ENCODE measurements at regions not wholly inside any gene's neighbourhood (a gene's known extent, or its start where the extent isn't known, plus 50 kb on each side); places are given as distances from the start of the nearest gene placed in this dataset.

DNA sequence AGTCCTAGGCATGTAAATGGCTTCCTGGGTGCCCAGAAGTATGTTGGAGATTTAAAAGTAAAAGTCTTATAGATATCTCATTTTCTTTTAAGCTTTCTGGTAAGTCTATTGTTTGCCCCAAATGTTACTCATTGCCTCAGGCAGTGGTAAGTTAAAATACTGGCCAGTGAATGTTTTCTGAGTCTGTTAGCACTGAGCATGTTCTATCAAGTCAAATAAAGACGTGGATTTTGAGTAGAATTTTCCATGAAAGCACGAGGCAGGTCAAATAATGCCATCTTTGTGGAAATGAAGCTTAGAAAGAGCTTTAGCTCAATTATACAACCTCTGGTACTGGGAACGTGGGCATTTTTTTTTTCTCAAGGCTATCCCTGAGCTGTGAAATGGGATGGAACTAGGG lies 651.3 kb upstream of the ACO1 start:
- Histone ChIP-seq H3K9me3 (replicated peaks; ENCODE audit: insufficient read depth, low read length) (no peaks in the 10 kb centered on the region), H2AFZ (ENCODE audit: low read length) (no peak overlapping the region)

DNA sequence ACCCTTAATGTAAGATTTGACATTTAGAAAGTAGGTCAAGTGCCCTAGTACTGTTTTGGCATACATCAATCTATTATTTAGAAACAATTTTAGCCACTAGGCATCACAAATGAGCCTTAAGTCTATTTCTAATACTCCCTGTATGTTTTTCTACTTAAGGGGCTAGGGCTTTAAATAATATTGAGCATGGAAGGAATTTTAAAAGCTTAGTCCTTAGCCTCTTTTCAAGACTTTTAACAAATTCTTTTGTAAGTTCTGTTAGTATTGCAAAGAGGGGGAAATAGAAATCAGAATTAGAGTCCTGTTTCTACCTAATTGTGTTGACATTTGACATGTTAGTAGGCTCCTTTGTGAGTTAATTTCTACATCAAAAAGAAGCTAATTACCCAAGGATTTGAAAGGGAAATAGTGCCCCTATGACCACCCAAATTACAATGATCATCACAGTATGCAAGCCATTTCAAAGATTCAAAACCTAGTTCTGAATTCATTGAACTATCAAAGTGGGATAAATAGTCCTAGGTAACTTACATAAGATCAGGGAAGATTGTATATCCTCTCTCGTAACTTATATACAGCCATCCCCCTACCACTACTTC lies 647.8 kb upstream of the ACO1 start:
- no peak for TF ChIP-seq EZH2phosphoT487 (IDR thresholded peaks at IDR 0.05; ENCODE audit: low read length)
- TF ChIP-seq, protein P1, sequence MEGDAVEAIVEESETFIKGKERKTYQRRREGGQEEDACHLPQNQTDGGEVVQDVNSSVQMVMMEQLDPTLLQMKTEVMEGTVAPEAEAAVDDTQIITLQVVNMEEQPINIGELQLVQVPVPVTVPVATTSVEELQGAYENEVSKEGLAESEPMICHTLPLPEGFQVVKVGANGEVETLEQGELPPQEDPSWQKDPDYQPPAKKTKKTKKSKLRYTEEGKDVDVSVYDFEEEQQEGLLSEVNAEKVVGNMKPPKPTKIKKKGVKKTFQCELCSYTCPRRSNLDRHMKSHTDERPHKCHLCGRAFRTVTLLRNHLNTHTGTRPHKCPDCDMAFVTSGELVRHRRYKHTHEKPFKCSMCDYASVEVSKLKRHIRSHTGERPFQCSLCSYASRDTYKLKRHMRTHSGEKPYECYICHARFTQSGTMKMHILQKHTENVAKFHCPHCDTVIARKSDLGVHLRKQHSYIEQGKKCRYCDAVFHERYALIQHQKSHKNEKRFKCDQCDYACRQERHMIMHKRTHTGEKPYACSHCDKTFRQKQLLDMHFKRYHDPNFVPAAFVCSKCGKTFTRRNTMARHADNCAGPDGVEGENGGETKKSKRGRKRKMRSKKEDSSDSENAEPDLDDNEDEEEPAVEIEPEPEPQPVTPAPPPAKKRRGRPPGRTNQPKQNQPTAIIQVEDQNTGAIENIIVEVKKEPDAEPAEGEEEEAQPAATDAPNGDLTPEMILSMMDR (IDR thresholded peaks at IDR 0.05; ENCODE audit: low read length) = no peak
- TF ChIP-seq EZH2 (optimal IDR thresholded peaks at IDR 0.05; ENCODE audit: low read depth, low read length) = no peak
- Histone ChIP-seq H3K4me3 (ENCODE audit: low read length) (no peak overlapping the region), H3F3A (ENCODE audit: insufficient read depth, low read length) (no peaks in the 10 kb centered on the region), H3K36me3 (replicated peaks; ENCODE audit: insufficient read depth, low read length) (no peaks in the 10 kb centered on the region), H3K9ac (ENCODE audit: low read length) (no peak overlapping the region), H3K4me2 (ENCODE audit: low read depth, low read length) (no peak overlapping the region), H3K79me2 (ENCODE audit: low read length) (no peaks in the 10 kb centered on the region), H3K4me1 (ENCODE audit: low read length) (no peaks in the 10 kb centered on the region), H2AFZ (ENCODE audit: low read length) (no peak overlapping the region), H3K9me2 (replicated peaks; ENCODE audit: insufficient read depth, low read length) (no peaks in the 10 kb centered on the region), H3K27ac (ENCODE audit: low read length) (no peak overlapping the region), H3K9me3 (replicated peaks; ENCODE audit: insufficient read depth, low read length) (no peaks in the 10 kb centered on the region), H3K27me3 (replicated peaks; ENCODE audit: insufficient read depth, low read length) (no peaks in the 10 kb centered on the region), H4K20me1 (ENCODE audit: insufficient read depth, low read length) (no peaks in the 10 kb centered on the region)
- DNase-seq = no peak

More for the DNA sequence above, 651.3 kb upstream of the ACO1 start:
- Histone ChIP-seq H3K9me2 (replicated peaks; ENCODE audit: insufficient read depth, low read length) (no peaks in the 10 kb centered on the region), H3K4me1 (ENCODE audit: low read length) (no peaks in the 10 kb centered on the region), H4K20me1 (ENCODE audit: insufficient read depth, low read length) (no peaks in the 10 kb centered on the region), H3F3A (ENCODE audit: insufficient read depth, low read length) (no peaks in the 10 kb centered on the region), H3K27me3 (replicated peaks; ENCODE audit: insufficient read depth, low read length) (no peaks in the 10 kb centered on the region), H3K36me3 (replicated peaks; ENCODE audit: insufficient read depth, low read length) (no peaks in the 10 kb centered on the region), H3K9ac (ENCODE audit: low read length) (no peak overlapping the region), H3K4me2 (ENCODE audit: low read depth, low read length) (no peak overlapping the region), H3K4me3 (ENCODE audit: low read length) (no peak overlapping the region), H3K27ac (ENCODE audit: low read length) (no peak overlapping the region), H3K79me2 (ENCODE audit: low read length) (no peaks in the 10 kb centered on the region)
- TF ChIP-seq EZH2phosphoT487 (IDR thresholded peaks at IDR 0.05; ENCODE audit: low read length) = no peak
- TF ChIP-seq, protein P1 (IDR thresholded peaks at IDR 0.05; ENCODE audit: low read length) = no peak
- TF ChIP-seq EZH2 (optimal IDR thresholded peaks at IDR 0.05; ENCODE audit: low read depth, low read length) = no peak
- DNase-seq = no peak

DNA sequence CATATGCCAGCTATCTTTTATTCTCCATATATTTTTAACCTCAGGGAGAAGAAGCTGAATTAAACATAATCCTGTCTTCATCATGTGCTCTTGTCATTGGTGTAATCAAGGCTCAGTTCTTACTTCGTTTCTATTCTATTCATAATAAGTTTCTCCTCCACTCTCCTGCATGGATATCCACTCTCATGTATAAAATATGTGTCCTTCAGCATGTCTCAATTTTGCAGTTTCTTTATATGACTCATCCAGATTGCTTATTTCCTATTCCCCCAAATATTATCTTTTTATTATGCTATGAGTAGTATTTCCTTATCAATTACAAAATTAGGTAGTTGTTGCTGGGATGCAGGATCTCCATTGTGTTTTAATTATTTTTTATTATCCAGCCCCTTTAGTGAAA lies 643.7 kb upstream of the ACO1 start:
- Histone ChIP-seq H3F3A (ENCODE audit: insufficient read depth, low read length) (no peaks in the 10 kb centered on the region), H3K9me2 (replicated peaks; ENCODE audit: insufficient read depth, low read length) (no peaks in the 10 kb centered on the region), H3K4me3 (ENCODE audit: low read length) (no peak overlapping the region), H3K27ac (ENCODE audit: low read length) (no peak overlapping the region), H3K4me2 (ENCODE audit: low read depth, low read length) (no peak overlapping the region), H3K4me1 (ENCODE audit: low read length) (no peaks in the 10 kb centered on the region), H3K27me3 (replicated peaks; ENCODE audit: insufficient read depth, low read length) (no peaks in the 10 kb centered on the region), H3K9me3 (replicated peaks; ENCODE audit: insufficient read depth, low read length) (no peaks in the 10 kb centered on the region), H3K9ac (ENCODE audit: low read length) (no peak overlapping the region), H3K36me3 (replicated peaks; ENCODE audit: insufficient read depth, low read length) (no peaks in the 10 kb centered on the region), H4K20me1 (ENCODE audit: insufficient read depth, low read length) (no peaks in the 10 kb centered on the region), H2AFZ (ENCODE audit: low read length) (no peak overlapping the region), H3K79me2 (ENCODE audit: low read length) (no peaks in the 10 kb centered on the region)
- DNase-seq = no peak
- TF ChIP-seq EZH2phosphoT487 (IDR thresholded peaks at IDR 0.05; ENCODE audit: low read length) (no peak), EZH2 (optimal IDR thresholded peaks at IDR 0.05; ENCODE audit: low read depth, low read length) (no peak)
- TF ChIP-seq, protein P1 (IDR thresholded peaks at IDR 0.05; ENCODE audit: low read length) = no peak
